Activated B cell treated with CpG ODN at 0.5 μM for 24 hours (primary cell): ENCODE measurements at regions not wholly inside any gene's neighbourhood (a gene's known extent, or its start where the extent isn't known, plus 50 kb on each side); places are given as distances from the start of the nearest gene placed in this dataset.

Experiments
- ATAC-seq: fragments of 200-7000 bp; cut with Tn5 transposase; one replicate; pipeline ENCODE4 v1.10.0; 2021; ENCODE audit warnings: low read depth, mild to moderate bottlenecking, moderate library complexity
- CTCF ChIA-PET: fragments of 350-600 bp; sonication (Branson Sonifier 250); formaldehyde crosslinking; loops from one replicate; lab custom pipeline; 2021; ENCODE audit warnings: antibody characterized with exemption; lab: Charles Lee
- POLR2A ChIA-PET: fragments of 350-600 bp; sonication (Branson Sonifier 250); formaldehyde crosslinking; loops from one replicate; lab custom pipeline; 2021; ENCODE audit warnings: antibody characterized with exemption; lab: Charles Lee
- DNase-seq: peaks from one replicate; pipeline ENCODE4 v3.0.0; 2022
- H3K27ac Mint-ChIP-seq: one replicate; pipeline ENCODE4 v1.8.0; 2020; ENCODE audit warnings: mixed read lengths
- H3K27me3 Mint-ChIP-seq: one replicate; pipeline ENCODE4 v1.8.0; 2021; ENCODE audit warnings: mixed read lengths
- H3K36me3 Mint-ChIP-seq: one replicate; pipeline ENCODE4 v1.8.0; 2021; ENCODE audit warnings: low read depth, mixed read lengths
- H3K4me1 Mint-ChIP-seq: one replicate; pipeline ENCODE4 v1.8.0; 2021; ENCODE audit warnings: mixed read lengths
- H3K4me3 Mint-ChIP-seq: one replicate; pipeline ENCODE4 v1.8.0; 2020; ENCODE audit warnings: mild to moderate bottlenecking, mixed read lengths
- H3K9me3 Mint-ChIP-seq: one replicate; pipeline ENCODE4 v1.8.0; 2020; ENCODE audit warnings: mixed read lengths
- CTCF ChIP-seq: fragments of 200-600 bp; IDR thresholded peaks from one replicate; pipeline ENCODE4 v1.8.0; 2022; ENCODE audit warnings: antibody characterized with exemption, mild to moderate bottlenecking
- intact Hi-C: fragments of 100-400 bp; cut with micrococcal nuclease; formaldehyde crosslinking; loops from one replicate; pipeline ENCODE4 v1.15.1; 2024

DNA sequence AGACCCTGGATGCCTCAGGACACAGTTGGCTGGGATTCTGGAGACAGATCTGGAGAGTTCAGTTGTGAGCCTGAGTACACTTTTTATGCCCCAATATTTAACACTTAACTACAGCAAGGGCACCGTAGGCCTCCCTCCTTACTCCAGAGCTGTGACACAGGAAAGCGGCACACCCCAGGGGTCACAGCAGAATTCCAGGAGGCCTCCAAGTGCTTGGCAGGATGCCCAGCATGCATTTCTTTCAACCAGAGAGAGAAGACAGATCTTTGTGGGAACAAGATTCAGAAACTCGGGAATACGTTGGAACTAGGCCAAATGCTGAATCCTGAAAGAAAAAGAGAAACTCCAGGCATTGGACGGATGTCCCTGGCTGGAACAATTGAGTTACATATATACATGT lies 199.2 kb upstream of the NT5C1B start:
- H3K27me3 Mint-ChIP-seq = no peaks in the 10 kb centered on the region
- TF ChIP-seq CTCF = no peak
- H3K36me3 Mint-ChIP-seq = no peaks in the 10 kb centered on the region
- no peak for ATAC-seq
- H3K9me3 Mint-ChIP-seq = peaks cover 3% of the 10 kb centered on the region
- no peak overlapping the region for H3K4me3 Mint-ChIP-seq
- ChIA-PET POLR2A (no interaction called here), CTCF (no interaction called here)
- no peak overlapping the region for H3K27ac Mint-ChIP-seq
- DNase-seq = no peak
- H3K4me1 Mint-ChIP-seq = no peaks in the 10 kb centered on the region
- intact Hi-C loops = no loop called here

DNA sequence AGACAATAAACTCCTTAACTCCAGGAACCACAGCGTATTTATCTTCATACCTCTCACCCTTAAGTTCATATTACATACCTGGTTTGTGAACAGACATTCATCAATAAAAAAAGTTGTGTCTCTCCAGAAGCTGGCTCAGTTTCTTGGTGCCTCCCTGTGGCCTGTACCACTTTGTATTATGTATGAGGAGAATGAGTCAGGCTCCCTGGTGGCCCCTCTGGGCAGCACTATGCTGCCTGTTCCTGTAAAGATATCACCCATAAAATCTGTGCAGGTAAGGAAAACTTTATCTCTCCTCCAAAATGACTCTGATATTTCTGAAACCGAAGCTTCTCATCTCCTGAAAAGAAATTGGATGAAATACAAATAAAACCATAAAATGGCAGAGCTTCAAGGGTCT lies 198.4 kb upstream of the NT5C1B start:
- Mint-ChIP-seq H3K4me1 (no peaks in the 10 kb centered on the region), H3K9me3 (peaks cover 3% of the 10 kb centered on the region), H3K4me3 (no peak overlapping the region), H3K27ac (no peak overlapping the region), H3K36me3 (no peaks in the 10 kb centered on the region), H3K27me3 (no peaks in the 10 kb centered on the region)
- ChIA-PET CTCF (interaction anchor here (0.6 kb wide), 1 partner anchor 1075 kb away, joined by 3 read pairs; no protein-coding TSS in a partner anchor), POLR2A (no interaction called here)
- no peak for TF ChIP-seq CTCF
- ATAC-seq (no peak), DNase-seq (no peak)
- intact Hi-C loops = no loop called here

- CTCF ChIA-PET = no interaction called here
- no peak overlapping the region for H3K4me3 Mint-ChIP-seq
Measured at GRCh38 chr2:18784245-18784644, 194.9 kb upstream of the NT5C1B start.

GRCh38 chr2:18781541-18782280 lies 192.3 kb upstream of the NT5C1B start:
- ATAC-seq = no peak
- H3K9me3 Mint-ChIP-seq = peaks cover 3% of the 10 kb centered on the region

More at GRCh38 chr2:18784245-18784644, 194.9 kb upstream of the NT5C1B start:
- no peaks in the 10 kb centered on the region for H3K4me1 Mint-ChIP-seq
- H3K27me3 Mint-ChIP-seq = no peaks in the 10 kb centered on the region
- H3K36me3 Mint-ChIP-seq = no peaks in the 10 kb centered on the region
- no peak for TF ChIP-seq CTCF
- no peak overlapping the region for H3K27ac Mint-ChIP-seq
- intact Hi-C loops = no loop called here
- no peak for ATAC-seq
- peaks cover 3% of the 10 kb centered on the region for H3K9me3 Mint-ChIP-seq
- POLR2A ChIA-PET = no interaction called here
- DNase-seq = no peak

More at GRCh38 chr2:18781541-18782280, 192.3 kb upstream of the NT5C1B start:
- intact Hi-C loops = no loop called here
- no peaks in the 10 kb centered on the region for H3K27me3 Mint-ChIP-seq
- no peak overlapping the region for H3K4me3 Mint-ChIP-seq
- POLR2A ChIA-PET = no interaction called here
- no peaks in the 10 kb centered on the region for H3K4me1 Mint-ChIP-seq
- DNase-seq = no peak
- no peak for TF ChIP-seq CTCF
- H3K36me3 Mint-ChIP-seq = no peaks in the 10 kb centered on the region
- no peak overlapping the region for H3K27ac Mint-ChIP-seq
- CTCF ChIA-PET = no interaction called here
